AG04449 (cell line): ENCODE measurements at regions not wholly inside any gene's neighbourhood (a gene's known extent, or its start where the extent isn't known, plus 50 kb on each side); places are given as distances from the start of the nearest gene placed in this dataset.

Experiments
- CTCF ChIA-PET: fragments of 350-600 bp; formaldehyde crosslinking; extraction: SDS; loops from one replicate; lab custom pipeline; 2021; ENCODE audit warnings: antibody characterized with exemption; lab: Yijun Ruan, JAX
- POLR2A ChIA-PET: fragments of 400-600, 350-600 bp; formaldehyde crosslinking; extraction: SDS; loops from one replicate; lab custom pipeline; 2020; ENCODE audit warnings: antibody characterized with exemption, inconsistent platforms; lab: Yijun Ruan, JAX
- DNase-seq: peaks from one replicate; pipeline ENCODE4 v3.0.0-alpha.2; 2010; ENCODE audit warnings: low read depth, low spot score
- H3K4me3 ChIP-seq: 2 replicates; pipeline ENCODE4 v1.5.1; 2011; ENCODE audit warnings: low read depth, mild to moderate bottlenecking, control low read depth, low read length
- TF ChIP-seq, protein P1 (sequence below): IDR thresholded peaks from one replicate; pipeline ENCODE4 v1.5.1; 2011; ENCODE audit warnings: mild to moderate bottlenecking, moderate library complexity, low read length, control low read depth, inconsistent platforms; ENCODE audit not compliant: insufficient read depth; ENCODE audit errors: missing control alignments

DNA sequence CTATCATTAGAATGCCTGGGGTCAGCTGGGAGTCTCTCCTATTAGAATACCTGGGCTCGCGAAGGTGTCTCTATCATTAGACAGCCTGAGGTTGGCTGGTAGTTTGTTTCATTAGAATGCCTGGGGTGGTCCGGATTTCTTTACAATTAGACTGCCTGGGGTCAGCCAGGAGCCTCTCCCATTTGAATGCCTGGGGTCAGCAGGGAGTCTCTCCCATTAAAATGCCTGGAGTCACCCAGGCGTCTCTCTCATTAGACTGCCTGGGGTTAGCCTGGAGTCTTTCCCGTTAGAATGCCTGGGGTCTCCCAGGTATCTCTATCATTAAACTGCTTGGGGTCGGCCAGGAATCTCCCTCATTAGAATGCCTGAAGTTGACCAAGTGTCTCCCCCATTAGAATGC lies 1458.3 kb downstream of the UQCRFS1 start:
- POLR2A ChIA-PET, result no interaction called here
- no peak overlapping the region for H3K4me3 ChIP-seq
- no peak for DNase-seq
- CTCF ChIA-PET, result no interaction called here
- TF ChIP-seq, protein P1, sequence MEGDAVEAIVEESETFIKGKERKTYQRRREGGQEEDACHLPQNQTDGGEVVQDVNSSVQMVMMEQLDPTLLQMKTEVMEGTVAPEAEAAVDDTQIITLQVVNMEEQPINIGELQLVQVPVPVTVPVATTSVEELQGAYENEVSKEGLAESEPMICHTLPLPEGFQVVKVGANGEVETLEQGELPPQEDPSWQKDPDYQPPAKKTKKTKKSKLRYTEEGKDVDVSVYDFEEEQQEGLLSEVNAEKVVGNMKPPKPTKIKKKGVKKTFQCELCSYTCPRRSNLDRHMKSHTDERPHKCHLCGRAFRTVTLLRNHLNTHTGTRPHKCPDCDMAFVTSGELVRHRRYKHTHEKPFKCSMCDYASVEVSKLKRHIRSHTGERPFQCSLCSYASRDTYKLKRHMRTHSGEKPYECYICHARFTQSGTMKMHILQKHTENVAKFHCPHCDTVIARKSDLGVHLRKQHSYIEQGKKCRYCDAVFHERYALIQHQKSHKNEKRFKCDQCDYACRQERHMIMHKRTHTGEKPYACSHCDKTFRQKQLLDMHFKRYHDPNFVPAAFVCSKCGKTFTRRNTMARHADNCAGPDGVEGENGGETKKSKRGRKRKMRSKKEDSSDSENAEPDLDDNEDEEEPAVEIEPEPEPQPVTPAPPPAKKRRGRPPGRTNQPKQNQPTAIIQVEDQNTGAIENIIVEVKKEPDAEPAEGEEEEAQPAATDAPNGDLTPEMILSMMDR, result no peak

DNA sequence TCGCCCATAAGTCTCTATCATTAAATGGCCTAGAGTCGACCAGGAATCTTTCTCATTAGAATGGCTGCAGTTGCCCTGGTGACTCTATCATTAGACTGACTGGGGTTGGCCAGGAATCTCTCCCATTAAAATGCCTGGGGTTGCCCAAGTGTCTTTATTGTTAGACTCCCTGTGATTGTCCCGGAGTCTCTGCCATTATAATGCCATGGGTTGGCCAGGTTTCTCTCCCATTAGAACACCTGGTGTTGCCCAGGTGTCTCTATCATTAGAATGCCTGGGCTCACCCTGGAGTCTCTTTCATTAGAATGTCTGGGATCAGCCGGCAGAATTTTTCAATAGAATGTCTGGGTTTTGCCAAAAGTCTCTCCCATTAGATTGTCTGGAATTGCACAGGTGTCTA lies 1459.3 kb downstream of the UQCRFS1 start:
- H3K4me3 ChIP-seq, result no peak overlapping the region
- CTCF ChIA-PET, result no interaction called here
- POLR2A ChIA-PET, result no interaction called here
- no peak for DNase-seq
- TF ChIP-seq, protein P1, result no peak

DNA sequence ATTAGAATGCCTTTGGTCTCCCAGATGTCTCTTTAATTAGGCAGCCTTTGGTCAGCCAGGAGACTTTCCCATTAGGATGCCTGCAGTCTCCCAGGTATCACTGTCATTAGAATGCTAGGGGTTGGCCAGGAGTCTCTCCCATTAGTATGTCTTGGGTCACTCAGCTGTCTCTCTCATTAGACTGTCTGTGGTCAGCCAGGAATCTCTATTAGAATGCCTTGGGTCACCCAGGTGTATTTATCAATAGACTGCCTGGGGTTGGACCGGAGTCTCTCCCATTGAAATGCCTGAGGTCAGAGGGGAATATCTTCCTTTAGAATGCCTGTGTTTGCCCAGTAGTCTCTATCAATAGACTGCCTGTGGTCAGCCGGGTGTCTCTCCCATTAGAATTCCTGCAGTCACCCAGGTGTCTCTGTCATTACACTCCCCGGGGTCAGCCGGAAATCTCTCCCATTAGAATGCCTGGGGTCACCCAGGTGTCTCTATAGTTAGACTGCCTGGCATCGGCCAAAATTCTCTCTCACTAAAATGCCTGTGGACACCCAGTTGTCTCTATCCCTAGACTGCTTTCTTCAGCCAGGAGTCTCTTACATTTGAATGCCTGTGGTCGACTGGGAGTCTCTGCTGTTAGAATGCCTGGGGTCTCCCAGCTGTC lies 1460.3 kb downstream of the UQCRFS1 start:
- no peak overlapping the region for H3K4me3 ChIP-seq
- ChIA-PET CTCF (no interaction called here), POLR2A (no interaction called here)
- TF ChIP-seq, protein P1, result no peak
- DNase-seq, result no peak

DNA sequence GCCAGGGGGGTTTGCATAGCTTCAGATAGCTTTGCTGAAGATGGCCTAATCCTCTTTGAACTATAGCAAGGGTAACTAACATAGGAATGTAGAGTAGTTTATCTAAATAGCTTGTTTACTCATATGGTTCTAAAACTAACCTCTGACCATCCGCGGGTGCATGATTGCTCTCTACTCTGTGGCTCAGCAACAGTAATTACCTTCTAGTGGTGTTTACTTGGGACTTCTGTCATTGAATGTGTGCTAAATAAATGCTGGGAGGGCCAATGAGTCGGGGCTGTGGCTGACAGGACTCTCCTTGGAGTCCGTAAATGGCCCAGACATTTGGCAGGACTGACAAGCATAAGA lies 1461.9 kb downstream of the UQCRFS1 start:
- ChIA-PET POLR2A (no interaction called here), CTCF (no interaction called here)
- TF ChIP-seq, protein P1, result no peak
- DNase-seq, result no peak
- no peak overlapping the region for H3K4me3 ChIP-seq

DNA sequence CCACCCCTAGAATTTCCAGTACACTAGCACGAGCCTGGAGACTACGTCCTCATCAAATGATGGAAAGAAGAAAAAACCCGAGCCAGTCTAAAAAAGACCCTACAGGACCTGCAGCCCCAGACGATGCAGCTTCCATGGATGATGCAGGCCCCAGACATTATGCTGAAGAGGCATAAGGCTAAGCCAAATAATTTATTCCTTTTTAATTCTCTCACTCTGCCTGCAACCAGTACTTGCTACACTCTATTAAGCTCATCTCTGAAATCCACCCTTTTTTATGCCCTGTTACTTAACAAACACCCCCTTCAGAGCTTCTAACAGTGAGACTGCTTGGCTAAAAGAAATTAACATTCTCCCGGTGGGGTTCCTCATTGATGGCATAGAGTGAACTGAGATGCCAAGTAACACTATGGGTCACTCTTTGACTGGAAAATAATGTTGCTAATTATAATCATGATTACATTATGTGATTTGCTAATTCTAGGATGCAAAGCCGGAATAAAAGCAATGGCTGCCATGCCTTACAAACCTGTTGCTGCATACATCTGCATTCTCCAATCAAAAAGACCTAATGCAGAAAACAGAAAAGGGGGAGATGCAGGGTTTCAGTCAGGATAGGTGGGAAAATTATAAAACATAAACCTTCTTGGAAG lies 1462.4 kb downstream of the UQCRFS1 start:
- no peak overlapping the region for H3K4me3 ChIP-seq
- POLR2A ChIA-PET, result no interaction called here
- no peak for DNase-seq
- TF ChIP-seq, protein P1, result no peak
- CTCF ChIA-PET, result no interaction called here

DNA sequence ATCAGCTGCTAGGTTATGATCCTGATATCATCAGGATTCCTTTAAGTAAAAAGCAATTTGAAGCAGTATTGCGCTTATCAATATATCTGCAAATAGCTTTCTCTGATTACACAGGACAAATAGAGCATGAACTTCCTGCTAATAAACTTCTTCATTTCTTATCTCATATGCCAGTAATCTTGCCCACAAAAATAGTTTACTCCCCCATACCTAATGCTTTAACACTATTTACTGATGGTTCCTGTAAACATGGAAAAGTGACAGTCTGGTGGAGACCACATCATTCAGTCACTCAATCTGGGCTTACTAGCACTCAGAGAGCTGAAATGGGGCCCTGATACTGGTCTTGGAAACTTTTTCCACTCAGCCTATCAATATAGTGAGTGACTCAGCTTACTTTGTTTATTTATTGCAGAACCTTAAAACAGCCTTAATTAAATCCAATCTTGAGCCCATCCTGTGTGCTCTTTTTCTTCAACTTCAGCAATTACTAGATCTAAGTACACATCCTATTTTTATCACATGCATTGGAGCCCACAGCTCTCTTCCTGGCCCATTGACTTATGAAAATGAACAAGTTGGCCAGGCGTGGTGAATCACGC lies 1464.3 kb downstream of the UQCRFS1 start:
- ChIA-PET CTCF (no interaction called here), POLR2A (no interaction called here)
- TF ChIP-seq, protein P1, result no peak
- DNase-seq, result no peak
- no peak overlapping the region for H3K4me3 ChIP-seq
